Kidney epithelial cell (primary cell): ENCODE measurements at regions not wholly inside any gene's neighbourhood (a gene's known extent, or its start where the extent isn't known, plus 50 kb on each side); places are given as distances from the start of the nearest gene placed in this dataset.
"Not testable (repeated sequence)": the region's sequence is repeated elsewhere in the genome, so short reads cannot be mapped to it uniquely, and the experiment has no call there.

Experiments used
- DNase-seq: peaks from one replicate; pipeline ENCODE4 v3.0.0-alpha.2; 2010; ENCODE audit warnings: low read depth
- H3K27me3 ChIP-seq: 2 replicates; pipeline ENCODE4 v1.6.0; 2011; ENCODE audit warnings: low read length; ENCODE audit not compliant: control insufficient read depth, insufficient read depth
- H3K36me3 ChIP-seq: 2 replicates; pipeline ENCODE4 v1.5.1; 2011; ENCODE audit warnings: low read length; ENCODE audit not compliant: control insufficient read depth, insufficient read depth
- H3K4me3 ChIP-seq: 2 replicates; pipeline ENCODE4 v1.5.1; 2011; ENCODE audit warnings: low read depth, mild to moderate bottlenecking, control low read depth, low read length
- CTCF ChIP-seq: IDR thresholded peaks from 2 replicates; pipeline ENCODE4 v1.5.1; 2011; ENCODE audit warnings: mild to moderate bottlenecking, moderate library complexity, low read length, control low read depth, inconsistent platforms; ENCODE audit not compliant: insufficient read depth, poor library complexity, severe bottlenecking

- Histone ChIP-seq H3K36me3 (no peaks in the 10 kb centered on the region), H3K27me3 (no peaks in the 10 kb centered on the region), H3K4me3 (no peak overlapping the region)
- no peak for TF ChIP-seq CTCF
- no peak for DNase-seq
These were observed 168.1 kb upstream of the CTAGE1 start for GRCh38 chr18:22585821-22586220.

GRCh38 chr18:22591222-22591621 lies 173.5 kb upstream of the CTAGE1 start:
- TF ChIP-seq CTCF: no peak
- no peaks in the 10 kb centered on the region for H3K36me3 ChIP-seq
- H3K4me3 ChIP-seq: no peak overlapping the region
- DNase-seq: no peak
- H3K27me3 ChIP-seq: no peaks in the 10 kb centered on the region

- no peak for TF ChIP-seq CTCF
- no peak for DNase-seq
- Histone ChIP-seq H3K27me3 (no peaks in the 10 kb centered on the region), H3K36me3 (no peaks in the 10 kb centered on the region), H3K4me3 (no peak overlapping the region)
These were observed 176.5 kb upstream of the CTAGE1 start for GRCh38 chr18:22594155-22594690.

GRCh38 chr18:22601481-22601880 lies 183.8 kb upstream of the CTAGE1 start:
- no peak for TF ChIP-seq CTCF
- no peak for DNase-seq
- Histone ChIP-seq H3K27me3 (no peaks in the 10 kb centered on the region), H3K4me3 (no peak overlapping the region), H3K36me3 (no peaks in the 10 kb centered on the region)

- not testable (repeated sequence) for H3K27me3 ChIP-seq, H3K36me3 ChIP-seq, H3K4me3 ChIP-seq, DNase-seq
These were observed 184.7 kb upstream of the CTAGE1 start for GRCh38 chr18:22602456-22602855.

GRCh38 chr18:22603902-22604301 lies 186.2 kb upstream of the CTAGE1 start:
- no peak for TF ChIP-seq CTCF
- no peak overlapping the region for H3K4me3 ChIP-seq
- H3K27me3 ChIP-seq: no peaks in the 10 kb centered on the region
- no peaks in the 10 kb centered on the region for H3K36me3 ChIP-seq
- DNase-seq: no peak
